Liver (tissue), 8 donors: ENCODE measurements at regions not wholly inside any gene's neighbourhood (a gene's known extent, or its start where the extent isn't known, plus 50 kb on each side); places are given as distances from the start of the nearest gene placed in this dataset.

Experiments
- DNase-seq: peaks from one replicate; pipeline ENCODE4 v3.0.0-alpha.2; 2017; ENCODE audit warnings: low spot score
- H3K27ac ChIP-seq, 2 donors: one replicate each; pipeline ENCODE4 v1.7.0; 2013; ENCODE audit warnings: inconsistent platforms in 2 of 2, low read length in 2 of 2, control low read depth in 1 of 2, low read depth in 1 of 2, mild to moderate bottlenecking in 1 of 2
- H3K27me3 ChIP-seq, 4 donors: one replicate each; pipeline versions ENCODE4 v1.6.1 to v1.7.0; 2013; ENCODE audit warnings: low read length in 3 of 4, inconsistent platforms in 1 of 4, mild to moderate bottlenecking in 1 of 4, moderate library complexity in 1 of 4; ENCODE audit not compliant: control insufficient read depth in 4 of 4, insufficient read depth in 4 of 4
- H3K36me3 ChIP-seq, 4 donors: one replicate each; pipeline versions ENCODE4 v1.6.1 to v1.7.0; 2013; ENCODE audit warnings: low read length in 3 of 4, mild to moderate bottlenecking in 3 of 4, low read depth in 1 of 4, moderate library complexity in 1 of 4; ENCODE audit not compliant: control insufficient read depth in 4 of 4, insufficient read depth in 3 of 4
- H3K4me1 ChIP-seq, 4 donors: one replicate each; pipeline versions ENCODE4 v1.6.1 to v1.7.0; 2013; ENCODE audit warnings: low read length in 3 of 4, mild to moderate bottlenecking in 3 of 4, moderate library complexity in 1 of 4; ENCODE audit not compliant: control insufficient read depth in 4 of 4, insufficient read depth in 4 of 4
- H3K4me3 ChIP-seq, 3 donors: one replicate each; pipeline versions ENCODE4 v1.6.1 to v1.7.0; 2013; ENCODE audit warnings: low read length in 3 of 3, control low read depth in 1 of 3, low read depth in 1 of 3, mild to moderate bottlenecking in 1 of 3
- H3K9ac ChIP-seq, 2 donors: one replicate each; pipeline ENCODE4 v1.7.0; 2013; ENCODE audit warnings: low read length in 2 of 2, mild to moderate bottlenecking in 2 of 2, moderate library complexity in 2 of 2, control low read depth in 1 of 2, low read depth in 1 of 2
- H3K9me3 ChIP-seq, 4 donors: one replicate each; pipeline versions ENCODE4 v1.6.1 to v1.7.0; 2013; ENCODE audit warnings: low read length in 3 of 4; ENCODE audit not compliant: control insufficient read depth in 4 of 4
- ATF3 ChIP-seq: IDR thresholded peaks from 2 replicates; pipeline ENCODE4 v1.6.1; 2016; ENCODE audit warnings: antibody characterized with exemption
- CTCF ChIP-seq: fragments of 150-350 bp; IDR thresholded peaks from 2 replicates; pipeline ENCODE4 v1.5.1; 2017; ENCODE audit warnings: improper control_type of control experiment, low read depth, low read length; ENCODE audit not compliant: missing input control
- EGR1 ChIP-seq, 2 donors: IDR thresholded peaks; 2 replicates each; pipeline ENCODE4 v1.6.1; 2016 to 2018; ENCODE audit warnings: antibody characterized with exemption in 2 of 2, low read depth in 2 of 2
- FOXA1 ChIP-seq: IDR thresholded peaks from 2 replicates; pipeline ENCODE4 v1.6.1; 2016; ENCODE audit warnings: antibody characterized with exemption
- FOXA2 ChIP-seq: IDR thresholded peaks from 2 replicates; pipeline ENCODE4 v1.6.1; 2016; ENCODE audit warnings: antibody characterized with exemption
- GABPA ChIP-seq, 2 donors: IDR thresholded peaks in 1 of 2; conservative IDR thresholded peaks in 1 of 2; 2 replicates each; pipeline ENCODE4 v1.6.1; 2016; ENCODE audit warnings: antibody characterized with exemption in 2 of 2, mild to moderate bottlenecking in 1 of 2, moderate library complexity in 1 of 2
- HNF4A ChIP-seq, 2 donors: conservative IDR thresholded peaks; 2 replicates each; pipeline ENCODE4 v1.6.1; 2016; ENCODE audit warnings: antibody characterized with exemption in 2 of 2, mild to moderate bottlenecking in 2 of 2
- HNF4G ChIP-seq: IDR thresholded peaks from 2 replicates; pipeline ENCODE4 v1.6.1; 2016; ENCODE audit warnings: antibody characterized with exemption
- JUND ChIP-seq, 2 donors: IDR thresholded peaks; 2 replicates each; pipeline ENCODE4 v1.6.1; 2016; ENCODE audit warnings: antibody characterized with exemption in 2 of 2
- NR2F2 ChIP-seq: IDR thresholded peaks from 2 replicates; pipeline ENCODE4 v1.6.1; 2016; ENCODE audit warnings: antibody characterized with exemption
- RAD21 ChIP-seq, 2 donors: IDR thresholded peaks; 2 replicates each; pipeline ENCODE4 v1.6.1; 2016; ENCODE audit warnings: antibody characterized with exemption in 2 of 2, mild to moderate bottlenecking in 2 of 2
- RXRA ChIP-seq, 2 donors: IDR thresholded peaks; 2 replicates each; pipeline ENCODE4 v1.6.1; 2017 to 2018; ENCODE audit warnings: antibody characterized with exemption in 2 of 2, mild to moderate bottlenecking in 1 of 2
- SP1 ChIP-seq: IDR thresholded peaks from 2 replicates; pipeline ENCODE4 v1.6.1; 2018; ENCODE audit warnings: antibody characterized with exemption, mild to moderate bottlenecking
- TAF1 ChIP-seq: conservative IDR thresholded peaks from 2 replicates; pipeline ENCODE4 v1.6.1; 2016; ENCODE audit warnings: antibody characterized with exemption, mild to moderate bottlenecking
- YY1 ChIP-seq: IDR thresholded peaks from 2 replicates; pipeline ENCODE4 v1.6.1; 2016; ENCODE audit warnings: antibody characterized with exemption, mild to moderate bottlenecking
- WGBS: extraction: QIAGEN DNeasy Blood & Tissue Kit; methylation state at CpG from one replicate; pipeline ENCODE4 v1.1.7; 2013; 5-methylcytosine and 5-hydroxymethylcytosine counted together
- TF ChIP-seq, protein P1 (sequence below): IDR thresholded peaks from 2 replicates; pipeline ENCODE4 v1.6.1; 2016; ENCODE audit warnings: antibody characterized with exemption, mild to moderate bottlenecking
- TF ChIP-seq, protein P2 (sequence below): IDR thresholded peaks from 2 replicates; pipeline ENCODE4 v1.6.1; 2016; ENCODE audit warnings: antibody characterized with exemption
- TF ChIP-seq, protein P3 (sequence below): IDR thresholded peaks from 2 replicates; pipeline ENCODE4 v1.6.1; 2016; ENCODE audit warnings: antibody characterized with exemption
- donor health status: healthy.
- donor health status: healthy.
- donor health status: healthy.
- donor health status: healthy.
- donor health status: healthy.

GRCh38 chr5:36363101-36363500 lies 61.4 kb upstream of the RANBP3L start:
- no peak for DNase-seq
- no peaks in the 10 kb centered on the region for H3K9me3 ChIP-seq
- no peaks in the 10 kb centered on the region for H3K27me3 ChIP-seq
- H3K9ac ChIP-seq, result no peak overlapping the region
- 98% methylated on average over 1 of the region's 1 CpG for WGBS
- TF ChIP-seq SP1 (no peak), FOXA2 (no peak), JUND (IDR thresholded peaks at IDR 0.05) (no peak), HNF4G (no peak), NR2F2 (no peak), FOXA1 (no peak)
- TF ChIP-seq, protein P1, sequence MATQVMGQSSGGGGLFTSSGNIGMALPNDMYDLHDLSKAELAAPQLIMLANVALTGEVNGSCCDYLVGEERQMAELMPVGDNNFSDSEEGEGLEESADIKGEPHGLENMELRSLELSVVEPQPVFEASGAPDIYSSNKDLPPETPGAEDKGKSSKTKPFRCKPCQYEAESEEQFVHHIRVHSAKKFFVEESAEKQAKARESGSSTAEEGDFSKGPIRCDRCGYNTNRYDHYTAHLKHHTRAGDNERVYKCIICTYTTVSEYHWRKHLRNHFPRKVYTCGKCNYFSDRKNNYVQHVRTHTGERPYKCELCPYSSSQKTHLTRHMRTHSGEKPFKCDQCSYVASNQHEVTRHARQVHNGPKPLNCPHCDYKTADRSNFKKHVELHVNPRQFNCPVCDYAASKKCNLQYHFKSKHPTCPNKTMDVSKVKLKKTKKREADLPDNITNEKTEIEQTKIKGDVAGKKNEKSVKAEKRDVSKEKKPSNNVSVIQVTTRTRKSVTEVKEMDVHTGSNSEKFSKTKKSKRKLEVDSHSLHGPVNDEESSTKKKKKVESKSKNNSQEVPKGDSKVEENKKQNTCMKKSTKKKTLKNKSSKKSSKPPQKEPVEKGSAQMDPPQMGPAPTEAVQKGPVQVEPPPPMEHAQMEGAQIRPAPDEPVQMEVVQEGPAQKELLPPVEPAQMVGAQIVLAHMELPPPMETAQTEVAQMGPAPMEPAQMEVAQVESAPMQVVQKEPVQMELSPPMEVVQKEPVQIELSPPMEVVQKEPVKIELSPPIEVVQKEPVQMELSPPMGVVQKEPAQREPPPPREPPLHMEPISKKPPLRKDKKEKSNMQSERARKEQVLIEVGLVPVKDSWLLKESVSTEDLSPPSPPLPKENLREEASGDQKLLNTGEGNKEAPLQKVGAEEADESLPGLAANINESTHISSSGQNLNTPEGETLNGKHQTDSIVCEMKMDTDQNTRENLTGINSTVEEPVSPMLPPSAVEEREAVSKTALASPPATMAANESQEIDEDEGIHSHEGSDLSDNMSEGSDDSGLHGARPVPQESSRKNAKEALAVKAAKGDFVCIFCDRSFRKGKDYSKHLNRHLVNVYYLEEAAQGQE, result no peak
- peaks cover 0 to 11% (median 1%) of the 10 kb centered on the region in 4 donors for H3K4me1 ChIP-seq
- no peaks in the 10 kb centered on the region for H3K36me3 ChIP-seq
- H3K27ac ChIP-seq, result no peak overlapping the region
- no peak overlapping the region for H3K4me3 ChIP-seq

- H3K27me3 ChIP-seq, result no peaks in the 10 kb centered on the region
- no peak overlapping the region for H3K4me3 ChIP-seq
- WGBS, result 94% methylated on average over 2 of the region's 2 CpGs
- H3K36me3 ChIP-seq, result no peaks in the 10 kb centered on the region
- peaks cover 0 to 12% (median 2%) of the 10 kb centered on the region in 4 donors for H3K4me1 ChIP-seq
- TF ChIP-seq RAD21 (IDR thresholded peaks at IDR 0.05), result no peak
- TF ChIP-seq, protein P1, result no peak
- TF ChIP-seq HNF4A (conservative IDR thresholded peaks at IDR 0.05), result no peak
- TF ChIP-seq YY1, result no peak
- TF ChIP-seq, protein P2, sequence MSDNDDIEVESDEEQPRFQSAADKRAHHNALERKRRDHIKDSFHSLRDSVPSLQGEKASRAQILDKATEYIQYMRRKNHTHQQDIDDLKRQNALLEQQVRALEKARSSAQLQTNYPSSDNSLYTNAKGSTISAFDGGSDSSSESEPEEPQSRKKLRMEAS, result no peak
- no peak for TF ChIP-seq FOXA2
- no peak for TF ChIP-seq GABPA (IDR thresholded peaks at IDR 0.05 in 1 of 2, conservative IDR thresholded peaks at IDR 0.05 in 1 of 2)
- TF ChIP-seq HNF4G, result no peak
- TF ChIP-seq EGR1 (IDR thresholded peaks at IDR 0.05; ENCODE audit: low read depth in 2 of 2), result no peak
- no peak for TF ChIP-seq JUND (IDR thresholded peaks at IDR 0.05)
- no peak for TF ChIP-seq SP1
- no peak for TF ChIP-seq CTCF
- TF ChIP-seq ATF3, result no peak
- TF ChIP-seq RXRA (IDR thresholded peaks at IDR 0.05), result no peak
- TF ChIP-seq FOXA1, result no peak
- TF ChIP-seq, protein P3, sequence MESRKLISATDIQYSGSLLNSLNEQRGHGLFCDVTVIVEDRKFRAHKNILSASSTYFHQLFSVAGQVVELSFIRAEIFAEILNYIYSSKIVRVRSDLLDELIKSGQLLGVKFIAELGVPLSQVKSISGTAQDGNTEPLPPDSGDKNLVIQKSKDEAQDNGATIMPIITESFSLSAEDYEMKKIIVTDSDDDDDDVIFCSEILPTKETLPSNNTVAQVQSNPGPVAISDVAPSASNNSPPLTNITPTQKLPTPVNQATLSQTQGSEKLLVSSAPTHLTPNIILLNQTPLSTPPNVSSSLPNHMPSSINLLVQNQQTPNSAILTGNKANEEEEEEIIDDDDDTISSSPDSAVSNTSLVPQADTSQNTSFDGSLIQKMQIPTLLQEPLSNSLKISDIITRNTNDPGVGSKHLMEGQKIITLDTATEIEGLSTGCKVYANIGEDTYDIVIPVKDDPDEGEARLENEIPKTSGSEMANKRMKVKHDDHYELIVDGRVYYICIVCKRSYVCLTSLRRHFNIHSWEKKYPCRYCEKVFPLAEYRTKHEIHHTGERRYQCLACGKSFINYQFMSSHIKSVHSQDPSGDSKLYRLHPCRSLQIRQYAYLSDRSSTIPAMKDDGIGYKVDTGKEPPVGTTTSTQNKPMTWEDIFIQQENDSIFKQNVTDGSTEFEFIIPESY, result no peak
- no peak for TF ChIP-seq NR2F2
- no peak for TF ChIP-seq TAF1
- no peak overlapping the region for H3K27ac ChIP-seq
- no peaks in the 10 kb centered on the region for H3K9me3 ChIP-seq
- DNase-seq, result no peak
- H3K9ac ChIP-seq, result no peak overlapping the region
Observed at GRCh38 chr5:36363744-36364143, 62.0 kb upstream of the RANBP3L start.
